Renal cortex interstitium (tissue), 11 donors: ENCODE measurements at regions not wholly inside any gene's neighbourhood (a gene's known extent, or its start where the extent isn't known, plus 50 kb on each side); places are given as distances from the start of the nearest gene placed in this dataset.

Experiments
- DNase-seq, 11 donors: peaks; one replicate each; pipeline ENCODE4 v3.0.0-alpha.2; 2013; ENCODE audit warnings: low read depth in 9 of 11, low spot score in 4 of 11; ENCODE audit errors: extremely low read depth in 1 of 11

DNA sequence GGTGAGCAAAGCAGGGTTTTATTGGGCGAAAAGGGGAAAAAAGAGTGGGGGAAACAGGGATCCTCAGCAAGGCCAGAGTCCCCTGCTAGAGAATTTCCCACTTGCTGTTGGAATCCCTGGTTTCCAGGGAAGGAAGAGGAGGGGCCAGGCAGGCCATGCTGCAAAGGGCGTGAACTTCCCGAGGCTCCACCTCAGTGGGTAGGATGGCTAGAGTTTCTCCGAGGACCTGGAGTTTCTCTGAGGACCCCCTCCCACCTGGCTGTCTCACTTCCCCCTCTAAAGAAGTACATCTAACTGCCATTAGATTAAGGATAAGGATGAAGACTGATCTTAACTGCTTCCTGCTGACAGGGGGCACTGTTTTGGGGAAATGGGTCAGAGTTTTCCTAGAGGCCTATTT is 1239.3 kb upstream of the GJE1 start:
- DNase-seq, result no peak

GRCh38 chr6:140879946-140880345 is 1252.8 kb upstream of the GJE1 start:
- DNase-seq, result no peak

- no peak for DNase-seq
These were observed 1258.7 kb upstream of the GJE1 start for GRCh38 chr6:140874066-140874465.

- DNase-seq, result no peak
These were observed 1259.8 kb upstream of the GJE1 start for GRCh38 chr6:140872885-140873284.

DNA sequence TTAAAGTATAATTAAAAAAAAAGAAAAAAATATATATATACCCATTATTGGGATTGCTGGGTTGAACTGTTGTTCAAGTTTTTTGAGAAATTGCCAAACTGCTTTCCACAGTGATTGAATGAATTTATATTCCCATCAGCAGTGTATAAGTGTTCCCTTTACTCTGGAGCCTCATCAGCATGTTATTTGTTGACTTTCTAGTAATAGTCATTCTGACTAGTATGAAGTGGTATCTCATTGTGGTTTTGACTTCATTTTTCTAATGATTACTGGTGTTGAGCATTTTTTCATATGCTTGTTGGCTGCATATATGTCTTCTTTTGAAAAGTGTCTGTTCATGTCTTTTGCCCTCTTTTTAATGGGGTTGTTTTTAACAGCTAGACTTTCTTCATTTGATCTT is 1260.8 kb upstream of the GJE1 start:
- no peak for DNase-seq

DNA sequence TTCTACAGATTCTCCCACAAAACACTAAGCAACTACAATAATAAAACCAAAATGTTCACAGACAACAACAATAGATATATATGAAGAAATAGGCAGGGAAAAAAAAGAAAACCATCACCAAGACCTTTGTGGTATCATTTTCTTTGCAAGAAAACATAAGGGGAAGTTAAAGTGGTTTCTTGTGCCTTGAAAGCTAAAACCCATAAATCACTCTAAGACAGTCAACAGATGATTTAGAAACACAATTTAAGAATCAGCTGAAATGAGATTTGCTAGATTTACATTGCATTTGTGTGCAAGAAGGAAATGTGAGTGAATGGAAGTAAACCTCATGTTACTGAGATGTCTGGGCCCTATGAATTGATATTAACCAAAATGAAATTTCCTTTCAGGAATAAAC is 1265.4 kb upstream of the GJE1 start:
- DNase-seq, result no peak

- no peak for DNase-seq
These were observed 1274.2 kb upstream of the GJE1 start for GRCh38 chr6:140858381-140858971.

GRCh38 chr6:140857739-140858380 is 1274.9 kb upstream of the GJE1 start:
- no peak for DNase-seq

- DNase-seq, result no peak
These were observed 1277.2 kb upstream of the GJE1 start for GRCh38 chr6:140855520-140855919.

DNA sequence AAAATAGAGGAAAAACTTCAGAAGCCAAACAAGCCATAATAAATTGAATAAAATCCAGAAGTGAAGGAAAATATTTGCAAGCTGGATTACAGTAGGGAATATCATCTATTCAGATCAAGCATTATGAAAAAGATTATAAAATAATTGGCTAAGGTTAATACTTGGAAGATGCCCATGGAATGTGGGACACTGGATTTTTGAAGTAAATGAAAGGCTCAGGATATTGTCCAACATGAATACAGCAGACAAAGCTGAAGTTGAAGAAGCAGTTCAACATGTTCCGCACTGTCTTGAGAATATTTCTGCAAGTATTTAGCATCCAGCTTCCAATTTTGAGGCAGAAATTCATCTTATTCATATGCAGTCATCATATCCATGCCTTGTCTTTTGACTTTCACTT is 1278.4 kb upstream of the GJE1 start:
- no peak for DNase-seq

DNA sequence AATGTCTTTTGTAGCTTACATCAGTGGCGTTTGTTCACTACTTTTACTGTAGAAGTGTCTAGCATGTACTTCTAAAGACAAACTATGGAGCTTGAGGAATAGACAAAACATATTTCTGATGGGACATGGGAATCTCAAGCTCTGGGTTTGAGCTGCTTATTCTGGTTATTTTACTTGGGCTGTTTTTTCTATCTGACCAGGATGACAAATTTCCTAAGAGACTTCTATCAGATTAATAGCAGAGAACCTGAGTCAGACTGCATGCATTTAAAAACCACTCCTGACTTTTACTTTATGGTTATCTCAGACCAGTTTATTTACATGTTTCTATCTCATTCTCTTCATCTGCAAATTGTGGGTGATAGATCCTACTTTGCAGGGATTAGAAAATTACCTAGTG is 1282.3 kb upstream of the GJE1 start:
- no peak for DNase-seq

- DNase-seq, result no peak
These were observed 1283.3 kb upstream of the GJE1 start for GRCh38 chr6:140849456-140849855.

DNA sequence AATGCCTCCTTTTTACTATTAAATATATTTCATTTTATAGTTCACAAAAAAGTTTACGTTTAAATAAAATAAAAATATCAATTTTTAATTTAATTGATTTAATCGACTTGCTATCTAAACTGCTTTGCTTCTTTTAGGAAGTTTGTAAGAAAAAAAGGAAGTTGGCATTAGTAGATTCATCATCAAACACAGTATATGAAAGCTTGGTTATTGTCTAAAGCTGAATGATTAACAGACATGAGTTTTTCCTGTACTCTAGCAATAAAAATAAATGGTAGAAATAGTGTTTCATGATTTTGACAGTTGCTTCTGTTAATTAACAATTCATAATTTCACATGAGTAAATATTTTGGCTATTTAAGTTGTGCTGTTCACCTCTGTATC is 1285.5 kb upstream of the GJE1 start:
- no peak for DNase-seq

- no peak for DNase-seq
These were observed 1286.0 kb upstream of the GJE1 start for GRCh38 chr6:140846503-140847261.

DNA sequence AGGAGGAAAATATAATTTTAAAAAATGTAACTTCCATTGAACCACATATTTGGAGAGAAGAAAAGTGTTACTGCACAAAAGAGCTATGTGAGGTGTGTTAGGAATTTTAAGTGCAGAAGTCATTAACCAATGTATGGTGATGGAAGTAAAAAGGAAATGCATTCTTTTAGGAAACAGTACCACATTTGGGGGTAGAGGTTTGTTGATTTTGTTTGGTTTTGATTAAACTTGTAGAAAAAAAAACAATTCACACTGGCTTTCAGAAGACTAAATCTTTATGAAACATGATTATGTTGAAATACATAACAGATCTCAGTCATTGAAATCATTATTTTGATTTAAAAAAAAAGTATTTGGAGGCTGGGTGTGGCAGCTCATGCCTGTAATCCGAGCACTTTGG is 1287.0 kb upstream of the GJE1 start:
- no peak for DNase-seq

- no peak for DNase-seq
These were observed 1288.6 kb upstream of the GJE1 start for GRCh38 chr6:140844167-140844566.

DNA sequence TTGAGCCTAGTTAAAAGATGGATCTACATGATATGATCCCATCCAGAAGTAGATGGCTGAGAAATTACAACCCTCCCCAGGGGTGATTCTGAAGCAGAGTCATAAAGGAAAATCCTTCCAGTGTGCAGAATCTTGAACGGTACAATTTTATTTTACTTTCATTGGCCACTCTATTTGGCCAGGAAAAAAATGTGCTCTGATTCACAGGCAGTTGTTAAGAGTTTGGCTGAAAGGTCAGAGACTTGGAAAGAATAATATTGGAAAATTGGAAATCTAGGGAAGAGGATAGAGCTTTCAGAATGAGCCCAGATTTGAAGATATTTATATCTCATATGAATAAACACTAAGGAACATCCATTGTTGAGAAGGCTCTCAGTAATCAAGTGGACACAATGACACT is 1299.3 kb upstream of the GJE1 start:
- DNase-seq, result no peak

- DNase-seq, result no peak
These were observed 1302.1 kb upstream of the GJE1 start for GRCh38 chr6:140830666-140831065.

DNA sequence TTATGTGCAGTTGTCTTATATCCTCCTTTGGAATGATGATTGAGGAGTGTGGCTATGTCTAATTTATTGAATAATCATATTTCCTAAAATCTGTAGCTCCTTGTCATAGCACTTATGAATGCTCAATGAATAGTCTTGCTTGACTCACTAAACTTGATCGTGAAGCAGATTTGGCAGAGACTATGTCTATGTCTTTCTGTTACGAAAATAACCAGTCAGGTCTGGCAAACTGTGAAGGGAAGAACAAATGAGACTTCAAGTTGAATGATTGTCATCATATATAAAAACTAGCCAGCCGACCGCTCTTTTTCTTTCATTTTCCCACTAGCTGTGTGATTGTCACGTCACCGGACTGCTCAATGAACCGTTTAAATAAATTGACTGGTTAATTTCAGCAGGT is 1303.9 kb upstream of the GJE1 start:
- no peak for DNase-seq

- no peak for DNase-seq
These were observed 1305.1 kb upstream of the GJE1 start for GRCh38 chr6:140827593-140827992.

GRCh38 chr6:140825731-140826130 is 1307.0 kb upstream of the GJE1 start:
- DNase-seq, result no peak
